Endothelial cell of umbilical vein (primary cell): ENCODE measurements at regions not wholly inside any gene's neighbourhood (a gene's known extent, or its start where the extent isn't known, plus 50 kb on each side); places are given as distances from the start of the nearest gene placed in this dataset.

Experiments used
- BruUV-seq: library from RNA; stranded (reverse); fragments of 400-500 nt; replicated peaks from 2 replicates; lab custom pipeline; 2021; lab: Mats Ljungman, UMichigan
- CTCF ChIA-PET: fragments of 300-600, 350-600 bp; sonication (Branson Sonifier 250); formaldehyde crosslinking; loops from one replicate; lab custom pipeline; 2021; ENCODE audit warnings: antibody characterized with exemption, inconsistent platforms; lab: Charles Lee
- POLR2A ChIA-PET: fragments of 300-600, 350-600 bp; sonication (Branson Sonifier 250); formaldehyde crosslinking; loops from one replicate; lab custom pipeline; 2021; ENCODE audit warnings: antibody characterized with exemption, inconsistent platforms; lab: Charles Lee
- DNase-seq: peaks from one replicate; pipeline ENCODE4 v3.0.0-alpha.2; 2011; ENCODE audit warnings: low read depth, low spot score
- FAIRE-seq: peaks from 2 replicates; lab custom pipeline; 2011; peaks lifted over from hg19 to GRCh38; lab: Jason Lieb, UNC
- H2AFZ ChIP-seq: 2 replicates; pipeline ENCODE4 v1.6.0; 2012; ENCODE audit warnings: low read depth, low read length, control low read depth, inconsistent platforms
- H3K27ac ChIP-seq: 2 replicates; pipeline ENCODE4 v1.5.1; 2011; ENCODE audit warnings: low read depth, mild to moderate bottlenecking, control low read depth, low read length, moderate library complexity; ENCODE audit not compliant: insufficient read depth
- H3K27me3 ChIP-seq, 2 experiments: 2 replicates each; pipeline versions ENCODE4 v1.6.0 to v1.6.1; 2011; ENCODE audit warnings: low read length in 2 of 2, mixed read lengths in 1 of 2; ENCODE audit not compliant: control insufficient read depth in 2 of 2, insufficient read depth in 2 of 2
- H3K36me3 ChIP-seq, 2 experiments: 2 replicates in 1 of 2; 3 replicates in 1 of 2; pipeline ENCODE4 v1.5.1; 2011; ENCODE audit warnings: low read length in 2 of 2, mild to moderate bottlenecking in 1 of 2, moderate library complexity in 1 of 2; ENCODE audit not compliant: control insufficient read depth in 2 of 2, insufficient read depth in 2 of 2; ENCODE audit errors: extremely low read depth in 1 of 2
- H3K4me1 ChIP-seq: 3 replicates; pipeline ENCODE4 v1.5.1; 2011; ENCODE audit warnings: mild to moderate bottlenecking, low read length; ENCODE audit not compliant: control insufficient read depth, insufficient read depth; ENCODE audit errors: extremely low read depth
- H3K4me2 ChIP-seq: 2 replicates; pipeline ENCODE4 v1.6.1; 2011; ENCODE audit warnings: low read length, control low read depth, mixed read lengths; ENCODE audit not compliant: insufficient read depth
- H3K4me3 ChIP-seq, 3 experiments: fragments of 200-600 bp in 1 of 3; sonication (generic), shearing (Covaris generic) in 1 of 3; replicated peaks in 1 of 3; 2 replicates each; pipeline ENCODE4 v1.5.1; 2011 to 2016; ENCODE audit warnings: control low read depth in 3 of 3, low read length in 3 of 3, mild to moderate bottlenecking in 2 of 3, inconsistent platforms in 1 of 3, low read depth in 1 of 3, moderate library complexity in 1 of 3; ENCODE audit not compliant: insufficient read depth in 1 of 3
- H3K79me2 ChIP-seq: 2 replicates; pipeline ENCODE4 v1.6.0; 2012; ENCODE audit warnings: low read length, inconsistent platforms; ENCODE audit not compliant: control insufficient read depth, insufficient read depth
- H3K9ac ChIP-seq: replicated peaks from 2 replicates; pipeline ENCODE3; 2011; ENCODE audit warnings: low read length, control low read depth; ENCODE audit not compliant: insufficient read depth; ENCODE audit errors: extremely low read depth
- H3K9me1 ChIP-seq: replicated peaks from 3 replicates; pipeline ENCODE4 v1.6.0; 2011; ENCODE audit warnings: mild to moderate bottlenecking, low read length; ENCODE audit not compliant: control insufficient read depth, insufficient read depth; ENCODE audit errors: extremely low read depth
- H3K9me3 ChIP-seq: replicated peaks from 2 replicates; pipeline ENCODE4 v1.5.1; 2012; ENCODE audit warnings: low read length, inconsistent platforms; ENCODE audit not compliant: control insufficient read depth, insufficient read depth
- H4K20me1 ChIP-seq: replicated peaks from 2 replicates; pipeline ENCODE3; 2011; ENCODE audit warnings: mild to moderate bottlenecking, low read length; ENCODE audit not compliant: control insufficient read depth, insufficient read depth; ENCODE audit errors: extremely low read depth
- EZH2 ChIP-seq: IDR thresholded peaks from 2 replicates; pipeline ENCODE4 v1.6.1; 2012; ENCODE audit warnings: borderline replicate concordance, low read depth, mild to moderate bottlenecking, moderate library complexity, low read length, inconsistent platforms; ENCODE audit not compliant: severe bottlenecking
- FOS ChIP-seq: IDR thresholded peaks from 2 replicates; pipeline ENCODE4 v1.6.1; 2011; ENCODE audit warnings: mild to moderate bottlenecking, low read length, moderate library complexity, borderline replicate concordance; ENCODE audit not compliant: insufficient read depth
- GATA2 ChIP-seq: IDR thresholded peaks from 2 replicates; pipeline ENCODE4 v1.7.0; 2011; ENCODE audit warnings: low read depth, mild to moderate bottlenecking, moderate library complexity, mixed read lengths, low read length; ENCODE audit not compliant: insufficient read length, insufficient read depth
- JUN ChIP-seq: IDR thresholded peaks from 2 replicates; pipeline ENCODE4 v1.6.1; 2011; ENCODE audit warnings: borderline replicate concordance, low read depth; ENCODE audit not compliant: insufficient read length, insufficient read depth
- MYC ChIP-seq: IDR thresholded peaks from one replicate; pipeline ENCODE4 v1.6.1; 2011; ENCODE audit warnings: mild to moderate bottlenecking, low read depth, low read length
- POLR2A ChIP-seq: IDR thresholded peaks from 2 replicates; pipeline ENCODE4 v1.6.1; 2012; ENCODE audit warnings: low read depth, mild to moderate bottlenecking, control low read depth, low read length
- POLR2AphosphoS5 ChIP-seq: IDR thresholded peaks from 2 replicates; pipeline ENCODE4 v1.6.1; 2012; ENCODE audit warnings: low read depth, mild to moderate bottlenecking, control low read depth, low read length, moderate library complexity; ENCODE audit not compliant: insufficient read depth
- dilution Hi-C: fragments of 300-500 bp; cut with MboI; formaldehyde crosslinking; loops from one replicate; pipeline ENCODE4 v1.15.0; 2019; ENCODE audit warnings: low sequenced_read_pairs; ENCODE audit not compliant: extremely low pct_ligation_motif_present
- intact Hi-C: fragments of 100-400 bp; cut with micrococcal nuclease; formaldehyde crosslinking; loops from one replicate; pipeline ENCODE4 v1.10.0; 2022
- TF ChIP-seq, protein P1 (sequence below), 2 donors: IDR thresholded peaks; 1 replicate in 1 of 2; 2 replicates in 1 of 2; pipeline ENCODE4 v1.5.1; 2011; ENCODE audit warnings: low read length in 2 of 2, mild to moderate bottlenecking in 2 of 2, moderate library complexity in 2 of 2, control low read depth in 1 of 2, inconsistent platforms in 1 of 2, low read depth in 1 of 2; ENCODE audit not compliant: insufficient read depth in 1 of 2; ENCODE audit errors: extremely low read depth in 1 of 2
- TF ChIP-seq, protein P2 (sequence below): IDR thresholded peaks from 2 replicates; pipeline ENCODE4 v1.6.1; 2011; ENCODE audit not compliant: insufficient read depth, insufficient read length

DNA sequence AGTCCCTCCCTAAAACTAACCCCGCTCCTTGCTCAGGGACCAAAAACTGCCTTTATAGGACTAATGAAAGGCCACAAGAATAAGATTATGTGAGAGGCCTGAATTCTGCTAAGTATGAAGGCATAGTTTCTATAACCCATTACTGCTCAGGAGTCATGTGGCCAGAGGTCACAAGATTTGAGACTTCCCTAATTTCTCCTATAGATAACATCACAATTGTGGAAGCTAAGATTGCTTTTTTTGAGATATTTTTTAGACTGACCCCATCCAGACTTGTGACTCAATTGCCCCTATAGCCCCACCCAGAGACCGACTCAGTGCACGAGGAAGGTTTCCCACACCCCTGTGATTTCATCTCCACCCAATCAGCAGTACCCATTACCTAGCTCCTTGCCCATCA is 504.1 kb upstream of the GOT2 start:
- no peak overlapping the region for H3K4me2 ChIP-seq
- H3K79me2 ChIP-seq, result no peaks in the 10 kb centered on the region
- no peaks in the 10 kb centered on the region for H3K4me1 ChIP-seq
- no peaks in the 10 kb centered on the region for H4K20me1 ChIP-seq
- H3K9me1 ChIP-seq, result no peaks in the 10 kb centered on the region
- DNase-seq, result no peak
- H3K27me3 ChIP-seq, result no peaks in the 10 kb centered on the region
- no peak for TF ChIP-seq POLR2AphosphoS5
- TF ChIP-seq EZH2, result no peak
- TF ChIP-seq, protein P1, sequence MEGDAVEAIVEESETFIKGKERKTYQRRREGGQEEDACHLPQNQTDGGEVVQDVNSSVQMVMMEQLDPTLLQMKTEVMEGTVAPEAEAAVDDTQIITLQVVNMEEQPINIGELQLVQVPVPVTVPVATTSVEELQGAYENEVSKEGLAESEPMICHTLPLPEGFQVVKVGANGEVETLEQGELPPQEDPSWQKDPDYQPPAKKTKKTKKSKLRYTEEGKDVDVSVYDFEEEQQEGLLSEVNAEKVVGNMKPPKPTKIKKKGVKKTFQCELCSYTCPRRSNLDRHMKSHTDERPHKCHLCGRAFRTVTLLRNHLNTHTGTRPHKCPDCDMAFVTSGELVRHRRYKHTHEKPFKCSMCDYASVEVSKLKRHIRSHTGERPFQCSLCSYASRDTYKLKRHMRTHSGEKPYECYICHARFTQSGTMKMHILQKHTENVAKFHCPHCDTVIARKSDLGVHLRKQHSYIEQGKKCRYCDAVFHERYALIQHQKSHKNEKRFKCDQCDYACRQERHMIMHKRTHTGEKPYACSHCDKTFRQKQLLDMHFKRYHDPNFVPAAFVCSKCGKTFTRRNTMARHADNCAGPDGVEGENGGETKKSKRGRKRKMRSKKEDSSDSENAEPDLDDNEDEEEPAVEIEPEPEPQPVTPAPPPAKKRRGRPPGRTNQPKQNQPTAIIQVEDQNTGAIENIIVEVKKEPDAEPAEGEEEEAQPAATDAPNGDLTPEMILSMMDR (IDR thresholded peaks at IDR 0.05; ENCODE audit: extremely low read depth in 1 of 2, insufficient read depth in 1 of 2, low read depth in 1 of 2, low read length in 2 of 2), result no peak
- TF ChIP-seq, protein P2, sequence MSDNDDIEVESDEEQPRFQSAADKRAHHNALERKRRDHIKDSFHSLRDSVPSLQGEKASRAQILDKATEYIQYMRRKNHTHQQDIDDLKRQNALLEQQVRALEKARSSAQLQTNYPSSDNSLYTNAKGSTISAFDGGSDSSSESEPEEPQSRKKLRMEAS, result no peak
- TF ChIP-seq GATA2, result no peak
- no peak for TF ChIP-seq JUN
- no peak for TF ChIP-seq POLR2A
- no peak for TF ChIP-seq FOS
- TF ChIP-seq MYC, result no peak
- no peak overlapping the region for H3K27ac ChIP-seq
- no peaks in the 10 kb centered on the region for H3K9me3 ChIP-seq
- no peak overlapping the region for H3K9ac ChIP-seq
- ChIA-PET CTCF (no interaction called here), POLR2A (no interaction called here)
- H2AFZ ChIP-seq, result no peak overlapping the region
- intact Hi-C loops (no loop called here), dilution Hi-C loops (no loop called here)
- H3K4me3 ChIP-seq, result no peak overlapping the region
- FAIRE-seq, result no peak
- H3K36me3 ChIP-seq, result no peaks in the 10 kb centered on the region
- no TSS peak for BruUV-seq
